ENCODE measurements at regions not wholly inside any gene's neighbourhood (a gene's known extent, or its start where the extent isn't known, plus 50 kb on each side); places are given as distances from the start of the nearest gene placed in this dataset.

GRCh38 chr16:5463820-5464219 lies 366.2 kb upstream of the EEF2KMT start:
- no peaks in the 10 kb centered on the region for H3K36me3 ChIP-seq
- H3K9me3 ChIP-seq, result no peaks in the 10 kb centered on the region
- TF ChIP-seq CTCF (IDR thresholded peaks at IDR 0.05), result no peak
- no peaks in the 10 kb centered on the region for H3K27me3 ChIP-seq
- H3K4me1 ChIP-seq (ENCODE audit: control insufficient read depth in 1 of 2, insufficient read depth in 1 of 2, low read depth in 1 of 2, low read length in 1 of 2), result no peaks in the 10 kb centered on the region
- no peak overlapping the region for H3K4me3 ChIP-seq (ENCODE audit: low read depth in 1 of 2, low read length in 1 of 2)
- H3K27ac ChIP-seq, result no peak overlapping the region

GRCh38 chr16:5461574-5461973 lies 364.0 kb upstream of the EEF2KMT start:
- H3K36me3 ChIP-seq, result no peaks in the 10 kb centered on the region
- no peaks in the 10 kb centered on the region for H3K27me3 ChIP-seq
- no peak for TF ChIP-seq CTCF (IDR thresholded peaks at IDR 0.05)
- no peaks in the 10 kb centered on the region for H3K9me3 ChIP-seq
- no peaks in the 10 kb centered on the region for H3K4me1 ChIP-seq (ENCODE audit: control insufficient read depth in 1 of 2, insufficient read depth in 1 of 2, low read depth in 1 of 2, low read length in 1 of 2)
- no peak overlapping the region for H3K27ac ChIP-seq
- H3K4me3 ChIP-seq (ENCODE audit: low read depth in 1 of 2, low read length in 1 of 2), result no peak overlapping the region

- Histone ChIP-seq H3K27me3 (no peaks in the 10 kb centered on the region), H3K36me3 (no peaks in the 10 kb centered on the region), H3K4me3 (ENCODE audit: low read depth in 1 of 2, low read length in 1 of 2) (no peak overlapping the region), H3K9me3 (no peaks in the 10 kb centered on the region), H3K4me1 (ENCODE audit: control insufficient read depth in 1 of 2, insufficient read depth in 1 of 2, low read depth in 1 of 2, low read length in 1 of 2) (no peaks in the 10 kb centered on the region), H3K27ac (no peak overlapping the region)
- TF ChIP-seq CTCF (IDR thresholded peaks at IDR 0.05), result no peak
Observed at GRCh38 chr16:5461141-5461540, 363.5 kb upstream of the EEF2KMT start.

GRCh38 chr16:5460701-5461100 lies 363.1 kb upstream of the EEF2KMT start:
- H3K4me3 ChIP-seq (ENCODE audit: low read depth in 1 of 2, low read length in 1 of 2), result no peak overlapping the region
- H3K27ac ChIP-seq, result no peak overlapping the region
- TF ChIP-seq CTCF (IDR thresholded peaks at IDR 0.05), result no peak
- no peaks in the 10 kb centered on the region for H3K4me1 ChIP-seq (ENCODE audit: control insufficient read depth in 1 of 2, insufficient read depth in 1 of 2, low read depth in 1 of 2, low read length in 1 of 2)
- H3K27me3 ChIP-seq, result no peaks in the 10 kb centered on the region
- no peaks in the 10 kb centered on the region for H3K9me3 ChIP-seq
- H3K36me3 ChIP-seq, result no peaks in the 10 kb centered on the region

- Histone ChIP-seq H3K27me3 (no peaks in the 10 kb centered on the region), H3K36me3 (no peaks in the 10 kb centered on the region), H3K9me3 (no peaks in the 10 kb centered on the region), H3K27ac (no peak overlapping the region), H3K4me1 (ENCODE audit: control insufficient read depth in 1 of 2, insufficient read depth in 1 of 2, low read depth in 1 of 2, low read length in 1 of 2) (no peaks in the 10 kb centered on the region), H3K4me3 (ENCODE audit: low read depth in 1 of 2, low read length in 1 of 2) (no peak overlapping the region)
- no peak for TF ChIP-seq CTCF (IDR thresholded peaks at IDR 0.05)
Observed at GRCh38 chr16:5459863-5460262, 362.3 kb upstream of the EEF2KMT start.

GRCh38 chr16:5455110-5455509 lies 357.5 kb upstream of the EEF2KMT start:
- Histone ChIP-seq H3K4me1 (ENCODE audit: control insufficient read depth in 1 of 2, insufficient read depth in 1 of 2, low read depth in 1 of 2, low read length in 1 of 2) (no peaks in the 10 kb centered on the region), H3K9me3 (no peaks in the 10 kb centered on the region), H3K36me3 (no peaks in the 10 kb centered on the region), H3K4me3 (ENCODE audit: low read depth in 1 of 2, low read length in 1 of 2) (no peak overlapping the region), H3K27ac (no peak overlapping the region), H3K27me3 (no peaks in the 10 kb centered on the region)
- TF ChIP-seq CTCF (IDR thresholded peaks at IDR 0.05), result no peak

Data from neutrophil (primary cell).